ENCODE measurements at regions not wholly inside any gene's neighbourhood (a gene's known extent, or its start where the extent isn't known, plus 50 kb on each side); places are given as distances from the start of the nearest gene placed in this dataset.

DNA sequence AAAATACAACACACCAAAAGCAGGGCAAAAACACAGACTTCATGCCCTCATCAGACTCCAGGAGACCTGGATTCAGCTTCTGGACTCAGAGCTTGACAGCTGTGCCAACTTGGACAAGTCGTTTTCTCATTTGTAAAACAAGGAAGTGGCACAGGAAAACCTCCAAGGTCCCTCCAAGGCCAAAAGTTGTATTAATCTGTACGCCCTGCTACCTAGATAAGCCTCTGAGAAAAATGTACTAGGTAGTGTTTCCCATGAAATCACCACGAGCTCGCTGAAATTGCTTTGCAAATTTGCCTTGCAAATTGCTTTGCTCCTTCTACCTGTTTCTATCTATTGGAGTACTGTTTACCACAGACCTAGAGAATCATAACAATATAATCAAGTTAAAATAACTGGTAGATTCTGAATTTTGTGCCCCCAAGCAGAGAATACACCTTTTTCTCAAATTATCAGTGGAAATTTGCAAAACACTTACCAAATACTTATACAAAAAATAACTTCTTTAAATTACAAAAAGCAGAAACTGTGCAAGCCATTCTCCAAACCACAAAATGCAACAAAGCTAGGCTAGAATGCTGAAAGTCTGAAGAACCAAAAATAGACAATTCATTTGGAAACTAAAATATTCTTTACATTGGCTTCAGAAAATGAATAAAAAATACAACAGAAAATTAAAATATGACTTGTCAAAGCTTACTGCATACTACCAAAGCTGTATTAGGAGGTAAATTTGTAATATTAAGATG lies 158.1 kb upstream of the CHST15 start:
- intact Hi-C loops (cut with micrococcal nuclease) (no loop called here), in situ Hi-C loops (cut with MboI; ENCODE audit: low sequenced_read_pairs) (no loop called here), dilution Hi-C loops (cut with HindIII; ENCODE audit: low sequenced_read_pairs, unreplicated experiment) (no loop called here)
- Histone ChIP-seq H2AK5ac (ENCODE audit: low read depth, low read length) (no peak overlapping the region), H3K14ac (replicated peaks; ENCODE audit: low read depth, low read length) (no peak overlapping the region), H2BK120ac (ENCODE audit: low read depth, low read length) (no peak overlapping the region), H2BK20ac (ENCODE audit: low read depth, low read length) (no peak overlapping the region), H2BK15ac (ENCODE audit: low read depth, low read length) (no peak overlapping the region), H3K9ac (ENCODE audit: low read depth, low read length) (no peak overlapping the region), H3K9me1 (ENCODE audit: insufficient read depth, low read length) (no peaks in the 10 kb centered on the region), H2AK9ac (replicated peaks; ENCODE audit: low read depth, low read length, poor library complexity) (no peak overlapping the region), H4K91ac (ENCODE audit: insufficient read depth, low read depth, low read length) (no peak overlapping the region), H3K27ac (ENCODE audit: insufficient read depth, low read length) (no peak overlapping the region), H2BK5ac (ENCODE audit: low read depth, low read length, poor library complexity, severe bottlenecking) (no peak overlapping the region), H3K4me1 (ENCODE audit: control insufficient read depth, insufficient read depth, low read length) (no peaks in the 10 kb centered on the region), H3K4me3 (ENCODE audit: insufficient read depth, low read depth, low read length) (no peak overlapping the region), H3K56ac (ENCODE audit: extremely low read depth, insufficient read depth, low read length) (no peak overlapping the region), H3K18ac (ENCODE audit: low read depth, low read length) (no peak overlapping the region), H3K79me1 (ENCODE audit: low read depth in 1 of 2, low read length in 2 of 2) (no peaks in the 10 kb centered on the region), H3K27me3 (ENCODE audit: control insufficient read depth, insufficient read depth, low read length) (no peaks in the 10 kb centered on the region), H3K4ac (ENCODE audit: low read depth, low read length) (no peak overlapping the region), H4K8ac (ENCODE audit: low read depth in 2 of 2, low read length in 2 of 2) (no peak overlapping the region), H4K20me1 (ENCODE audit: insufficient read depth, low read length) (no peaks in the 10 kb centered on the region), H3K36me3 (ENCODE audit: control insufficient read depth, insufficient read depth, low read length) (no peaks in the 10 kb centered on the region), H3K4me2 (ENCODE audit: low read depth, low read length) (no peak overlapping the region), H3K9me3 (ENCODE audit: control insufficient read depth, insufficient read depth, low read length) (peaks cover 25% of the 10 kb centered on the region), H4K5ac (ENCODE audit: low read depth, low read length) (no peak overlapping the region), H2AFZ (replicated peaks; ENCODE audit: low read length, poor library complexity) (no peak overlapping the region), H3K23ac (ENCODE audit: low read depth, low read length) (no peak overlapping the region)
- DNase-seq, result no peak
- CTCF ChIA-PET, result no interaction called here
- WGBS, 2 experiments (ENCODE audit: extremely low coverage in 2 of 2, insufficient read length in 1 of 2), result no CpG with 5 or more reads among the region's 4 CpGs
- no TSS peak for BruUV-seq (replicated peaks)
- ATAC-seq (ENCODE audit: low read depth), result no peak
- TF ChIP-seq CEBPB (IDR thresholded peaks at IDR 0.05; ENCODE audit: low read depth, low read length), result no peak
- TF ChIP-seq SMC3 (IDR thresholded peaks at IDR 0.05; ENCODE audit: low read depth, low read length), result no peak
- no peak for TF ChIP-seq RCOR1 (IDR thresholded peaks at IDR 0.05; ENCODE audit: insufficient replicate concordance, low read length)
- TF ChIP-seq BHLHE40 (IDR thresholded peaks at IDR 0.05; ENCODE audit: low read depth, low read length), result no peak
- no peak for TF ChIP-seq POLR2A (IDR thresholded peaks at IDR 0.05; ENCODE audit: low read depth, low read length)
- TF ChIP-seq RFX5 (IDR thresholded peaks at IDR 0.05; ENCODE audit: low read depth, low read length), result no peak
- TF ChIP-seq NFE2L2 (IDR thresholded peaks at IDR 0.05; ENCODE audit: low read depth, low read length), result no peak
- no peak for TF ChIP-seq MAFK (IDR thresholded peaks at IDR 0.05; ENCODE audit: low read depth, low read length)
- no peak for TF ChIP-seq CHD1 (IDR thresholded peaks at IDR 0.05; ENCODE audit: low read depth, low read length)
- TF ChIP-seq, protein P1, sequence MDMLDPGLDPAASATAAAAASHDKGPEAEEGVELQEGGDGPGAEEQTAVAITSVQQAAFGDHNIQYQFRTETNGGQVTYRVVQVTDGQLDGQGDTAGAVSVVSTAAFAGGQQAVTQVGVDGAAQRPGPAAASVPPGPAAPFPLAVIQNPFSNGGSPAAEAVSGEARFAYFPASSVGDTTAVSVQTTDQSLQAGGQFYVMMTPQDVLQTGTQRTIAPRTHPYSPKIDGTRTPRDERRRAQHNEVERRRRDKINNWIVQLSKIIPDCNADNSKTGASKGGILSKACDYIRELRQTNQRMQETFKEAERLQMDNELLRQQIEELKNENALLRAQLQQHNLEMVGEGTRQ (IDR thresholded peaks at IDR 0.05; ENCODE audit: low read depth, low read length), result no peak
- TF ChIP-seq RAD21 (IDR thresholded peaks at IDR 0.05; ENCODE audit: low read length), result no peak
- no peak for TF ChIP-seq ELK1 (IDR thresholded peaks at IDR 0.05; ENCODE audit: borderline replicate concordance, low read depth, low read length)
- POLR2A ChIA-PET (ENCODE audit: unreplicated experiment), result no interaction called here
